Activated CD8-positive, alpha-beta T cell treated with anti-CD3 and anti-CD28 coated beads, Interleukin-2, amount 10 ng/mL, durations not matched to agents 7 days and 5 days (primary cell): ENCODE measurements at regions not wholly inside any gene's neighbourhood (a gene's known extent, or its start where the extent isn't known, plus 50 kb on each side); places are given as distances from the start of the nearest gene placed in this dataset.

Experiments used
- ATAC-seq: fragments of 150-1000 bp; cut with Tn5 transposase; one replicate; pipeline ENCODE4 v1.10.0; 2021; ENCODE audit warnings: moderate library complexity
- CTCF ChIA-PET: fragments of 350-600 bp; sonication (Branson Sonifier 250); formaldehyde crosslinking; loops from one replicate; lab custom pipeline; 2021; ENCODE audit warnings: antibody characterized with exemption; lab: Charles Lee
- POLR2A ChIA-PET: fragments of 350-600 bp; sonication (Branson Sonifier 250); formaldehyde crosslinking; loops from one replicate; lab custom pipeline; 2021; ENCODE audit warnings: antibody characterized with exemption; lab: Charles Lee
- DNase-seq: peaks from one replicate; pipeline ENCODE4 v3.0.0-alpha.2; 2020
- H3K27ac Mint-ChIP-seq: one replicate; pipeline ENCODE4 v1.8.0; 2021; ENCODE audit warnings: mild to moderate bottlenecking, mixed read lengths
- H3K27me3 Mint-ChIP-seq: one replicate; pipeline ENCODE4 v1.8.0; 2021; ENCODE audit warnings: low read depth, mixed read lengths
- H3K36me3 Mint-ChIP-seq: one replicate; pipeline ENCODE4 v1.8.0; 2021; ENCODE audit warnings: low read depth, mixed read lengths
- H3K4me1 Mint-ChIP-seq: one replicate; pipeline ENCODE4 v1.8.0; 2021; ENCODE audit warnings: low read depth, mixed read lengths
- H3K4me3 Mint-ChIP-seq: one replicate; pipeline ENCODE4 v1.8.0; 2021; ENCODE audit warnings: mild to moderate bottlenecking, mixed read lengths
- H3K9me3 Mint-ChIP-seq: one replicate; pipeline ENCODE4 v1.8.0; 2022; ENCODE audit warnings: mixed read lengths; ENCODE audit not compliant: insufficient read depth

DNA sequence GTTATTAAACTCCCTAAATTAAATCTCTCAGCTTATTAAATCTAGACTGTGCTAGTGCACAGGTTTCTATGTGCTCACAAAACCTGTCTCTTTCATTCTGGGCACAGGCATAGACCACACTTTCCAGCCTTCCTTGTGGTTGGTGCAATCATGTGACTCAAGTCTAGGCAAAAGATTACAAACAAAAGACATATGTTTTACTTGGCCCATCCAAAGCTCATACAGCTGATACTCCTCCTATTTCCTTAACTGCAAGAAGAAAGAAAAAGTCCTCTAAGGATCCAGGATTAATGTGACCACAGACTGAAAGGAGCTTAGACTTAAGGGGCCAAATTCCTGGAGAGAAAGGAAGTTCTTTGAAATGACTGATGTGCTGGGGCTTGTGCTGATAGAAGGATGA is 731.3 kb upstream of the RAB6C start:
- ATAC-seq (no peak), DNase-seq (no peak)
- CTCF ChIA-PET = no interaction called here
- H3K27me3 Mint-ChIP-seq = no peaks in the 10 kb centered on the region
- no peaks in the 10 kb centered on the region for H3K36me3 Mint-ChIP-seq
- H3K4me3 Mint-ChIP-seq = no peak overlapping the region
- H3K9me3 Mint-ChIP-seq = no peaks in the 10 kb centered on the region
- H3K4me1 Mint-ChIP-seq = no peaks in the 10 kb centered on the region
- POLR2A ChIA-PET = no interaction called here
- H3K27ac Mint-ChIP-seq = no peak overlapping the region

DNA sequence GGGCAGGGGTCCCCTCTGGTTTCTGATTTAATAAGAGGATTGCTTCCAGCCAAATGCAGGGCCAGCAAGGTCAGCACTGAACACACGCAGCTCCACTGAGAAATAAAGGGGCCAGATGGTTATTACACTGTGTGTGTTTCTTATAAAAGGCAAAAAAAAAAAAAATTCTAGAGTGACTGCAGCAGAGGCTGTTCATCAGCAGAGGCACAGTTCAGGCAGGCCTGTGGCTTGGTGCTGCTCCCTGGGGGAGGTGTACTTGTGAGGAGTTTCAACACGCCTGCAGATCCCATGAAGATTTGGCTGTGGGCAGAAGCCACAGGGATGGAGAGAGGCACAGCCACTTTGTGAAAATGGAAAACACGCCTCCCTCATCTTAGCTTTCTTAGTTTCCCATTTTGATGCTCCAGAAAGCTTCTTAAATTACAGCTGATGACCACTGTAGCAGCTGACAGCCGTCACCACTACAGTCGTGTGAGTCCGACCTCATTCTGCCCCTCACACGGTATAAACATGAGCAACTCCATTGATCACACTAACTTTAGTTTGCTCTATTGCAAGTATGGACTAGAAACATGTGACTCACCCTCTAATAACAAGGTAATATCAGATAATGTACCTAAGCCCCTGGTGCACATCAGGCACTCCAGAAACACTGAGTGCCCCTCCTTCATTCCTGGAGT is 726.5 kb upstream of the RAB6C start:
- POLR2A ChIA-PET = no interaction called here
- H3K9me3 Mint-ChIP-seq = peaks cover 9% of the 10 kb centered on the region

DNA sequence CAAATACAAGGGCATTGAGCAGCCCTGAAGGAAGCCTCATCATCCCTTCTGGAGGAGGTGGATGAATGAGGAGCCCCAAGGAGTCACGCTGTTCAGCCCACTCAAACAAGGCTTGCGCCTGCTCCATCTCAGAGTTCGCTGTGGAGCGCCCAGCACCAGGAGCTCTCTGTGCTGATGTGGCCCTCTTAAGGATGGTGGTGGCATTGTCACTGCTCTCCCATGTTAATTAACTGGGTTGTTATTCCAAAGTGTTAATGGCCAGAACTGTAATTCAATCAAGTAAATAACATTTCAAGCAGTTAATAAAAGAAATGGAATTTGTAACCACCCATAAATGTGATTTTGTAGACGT is 726.0 kb upstream of the RAB6C start:
- H3K27ac Mint-ChIP-seq = no peak overlapping the region
- ATAC-seq = no peak
- CTCF ChIA-PET = no interaction called here

More for the DNA sequence above, 726.5 kb upstream of the RAB6C start:
- ATAC-seq (no peak), DNase-seq (no peak)
- Mint-ChIP-seq H3K4me1 (no peaks in the 10 kb centered on the region), H3K4me3 (no peak overlapping the region), H3K27me3 (no peaks in the 10 kb centered on the region), H3K27ac (no peak overlapping the region), H3K36me3 (no peaks in the 10 kb centered on the region)
- CTCF ChIA-PET = no interaction called here

DNA sequence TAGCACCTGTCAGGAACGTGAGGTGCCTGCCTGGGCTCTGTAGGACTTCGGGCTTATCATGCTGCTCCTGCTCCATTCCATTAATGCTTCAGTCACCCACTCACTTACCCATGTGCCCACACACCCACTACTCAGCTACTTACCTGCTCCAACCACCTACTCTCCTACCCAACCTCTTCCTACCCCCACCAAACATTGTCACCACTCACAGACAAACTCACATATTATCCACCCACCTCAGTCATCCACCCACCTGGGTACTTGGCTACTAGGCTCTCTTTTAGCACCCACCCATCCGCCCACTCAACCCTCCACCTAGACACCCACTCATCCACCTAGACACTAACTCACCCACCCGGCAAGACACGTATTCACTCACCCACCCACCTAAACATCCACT is 724.7 kb upstream of the RAB6C start:
- Mint-ChIP-seq H3K4me1 (no peaks in the 10 kb centered on the region), H3K4me3 (no peak overlapping the region), H3K27ac (no peak overlapping the region), H3K36me3 (no peaks in the 10 kb centered on the region), H3K9me3 (peaks cover 24% of the 10 kb centered on the region), H3K27me3 (no peaks in the 10 kb centered on the region)
- POLR2A ChIA-PET = no interaction called here
- ATAC-seq (no peak), DNase-seq (no peak)
- CTCF ChIA-PET = no interaction called here

More for the DNA sequence above, 726.0 kb upstream of the RAB6C start:
- Mint-ChIP-seq H3K36me3 (no peaks in the 10 kb centered on the region), H3K4me1 (no peaks in the 10 kb centered on the region), H3K27me3 (no peaks in the 10 kb centered on the region), H3K9me3 (peaks cover 14% of the 10 kb centered on the region), H3K4me3 (no peak overlapping the region)
- no peak for DNase-seq
- POLR2A ChIA-PET = interaction anchor here (0.6 kb wide), 1 partner anchor 661 kb away, joined by 3 read pairs; no protein-coding TSS in a partner anchor

DNA sequence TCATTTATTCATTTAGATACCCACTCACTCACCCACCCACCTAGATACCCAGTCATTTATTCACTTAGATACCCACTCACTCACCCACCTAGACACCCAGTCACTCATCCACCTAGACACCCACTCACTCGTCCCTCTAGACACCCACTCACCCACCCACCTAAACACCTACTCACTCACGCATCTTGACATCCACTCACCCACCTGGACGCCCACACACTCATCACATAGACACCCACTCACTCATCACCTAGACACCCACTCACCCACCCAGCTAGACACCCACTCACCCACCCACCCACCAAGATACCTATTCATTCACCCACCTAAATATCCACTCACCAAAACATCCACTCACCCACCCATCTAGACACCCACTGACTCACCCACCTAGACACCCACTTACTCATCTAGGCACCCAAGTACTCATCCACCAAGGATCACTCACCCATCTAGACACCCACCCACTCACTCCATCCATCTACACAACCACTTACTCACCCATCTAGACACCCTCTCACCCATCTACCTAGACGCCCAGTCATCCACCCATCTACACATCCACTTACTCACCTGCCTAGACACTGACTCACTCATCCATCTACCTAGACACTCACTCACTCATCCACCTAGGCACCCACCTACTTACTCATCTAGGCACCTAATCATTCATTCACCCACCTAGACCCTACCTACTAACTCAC is 723.7 kb upstream of the RAB6C start:
- no peak for ATAC-seq
- Mint-ChIP-seq H3K4me1 (no peaks in the 10 kb centered on the region), H3K27me3 (no peaks in the 10 kb centered on the region), H3K9me3 (peaks cover 25% of the 10 kb centered on the region), H3K36me3 (no peaks in the 10 kb centered on the region), H3K27ac (no peak overlapping the region), H3K4me3 (no peak overlapping the region)
- POLR2A ChIA-PET = no interaction called here
- no peak for DNase-seq
- CTCF ChIA-PET = no interaction called here

DNA sequence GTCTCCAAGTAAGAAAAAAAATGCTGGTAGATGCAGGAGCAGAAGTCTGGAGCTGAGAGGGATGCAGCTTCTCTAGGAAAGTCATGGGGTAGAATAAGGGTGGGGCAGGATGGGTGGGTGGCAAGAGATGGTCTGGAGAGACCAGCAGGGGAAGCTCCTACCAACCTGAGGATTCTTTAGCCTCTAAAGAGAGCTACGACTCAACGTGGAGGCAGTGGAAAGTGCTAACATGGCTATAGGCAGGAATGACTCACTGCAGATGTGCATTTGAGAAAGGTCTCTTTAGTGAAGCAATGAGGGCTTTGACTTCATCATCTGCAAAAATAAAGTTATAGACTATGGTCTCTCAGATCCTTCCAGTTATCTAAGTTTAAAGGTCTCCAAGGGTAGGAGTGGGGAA is 722.8 kb upstream of the RAB6C start:
- ATAC-seq (no peak), DNase-seq (no peak)
- POLR2A ChIA-PET = no interaction called here
- H3K27me3 Mint-ChIP-seq = no peaks in the 10 kb centered on the region
- no peak overlapping the region for H3K4me3 Mint-ChIP-seq
- CTCF ChIA-PET = no interaction called here
- H3K9me3 Mint-ChIP-seq = peaks cover 25% of the 10 kb centered on the region
- H3K36me3 Mint-ChIP-seq = no peaks in the 10 kb centered on the region
- H3K4me1 Mint-ChIP-seq = no peaks in the 10 kb centered on the region
- H3K27ac Mint-ChIP-seq = no peak overlapping the region

DNA sequence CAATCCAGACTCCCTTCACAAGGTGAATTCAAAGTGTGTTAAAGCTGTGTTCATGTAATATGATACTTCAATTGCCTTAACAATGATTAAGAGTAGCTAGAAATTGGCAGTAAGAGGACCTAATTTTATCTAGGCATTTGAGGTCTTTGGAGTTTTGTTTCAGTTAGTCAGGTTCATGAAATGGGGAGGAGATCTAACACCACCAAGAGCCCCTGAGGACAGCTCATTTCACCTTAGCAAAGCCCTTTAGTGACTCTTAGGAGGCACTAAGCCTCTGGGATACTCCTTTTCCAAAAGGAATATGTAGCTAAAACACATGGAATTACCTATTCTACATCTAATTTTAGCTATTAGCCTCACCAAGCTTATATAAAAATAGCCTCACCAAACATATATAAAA is 716.5 kb upstream of the RAB6C start:
- ATAC-seq = no peak
- H3K36me3 Mint-ChIP-seq = no peaks in the 10 kb centered on the region
- ChIA-PET CTCF (no interaction called here), POLR2A (no interaction called here)
- H3K9me3 Mint-ChIP-seq = peaks cover 21% of the 10 kb centered on the region
- no peak overlapping the region for H3K27ac Mint-ChIP-seq
- no peak overlapping the region for H3K4me3 Mint-ChIP-seq
- DNase-seq = no peak
- no peaks in the 10 kb centered on the region for H3K27me3 Mint-ChIP-seq
- no peaks in the 10 kb centered on the region for H3K4me1 Mint-ChIP-seq

DNA sequence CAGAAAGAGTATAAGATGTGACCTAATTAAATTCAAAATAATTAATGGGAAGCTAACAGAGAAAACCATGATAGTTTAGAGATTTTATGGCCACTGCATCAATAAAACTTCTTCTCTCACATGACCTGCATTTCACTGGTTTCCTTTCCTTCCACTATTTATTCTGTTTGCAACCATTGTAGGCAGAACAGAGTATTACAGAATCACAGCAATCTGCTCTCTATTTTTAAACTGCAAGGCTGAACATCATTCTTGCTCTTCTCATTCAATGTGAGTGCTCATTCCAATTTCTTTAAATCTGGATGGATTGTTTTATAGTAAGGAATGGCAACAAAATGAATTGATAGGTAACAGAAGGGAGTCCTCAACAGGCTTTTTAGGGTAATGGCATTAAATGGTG is 715.5 kb upstream of the RAB6C start:
- no peak overlapping the region for H3K4me3 Mint-ChIP-seq
- no peaks in the 10 kb centered on the region for H3K4me1 Mint-ChIP-seq
- no peaks in the 10 kb centered on the region for H3K27me3 Mint-ChIP-seq
- DNase-seq (no peak), ATAC-seq (no peak)
- ChIA-PET POLR2A (no interaction called here), CTCF (no interaction called here)
- H3K9me3 Mint-ChIP-seq = peaks cover 14% of the 10 kb centered on the region
- no peak overlapping the region for H3K27ac Mint-ChIP-seq
- H3K36me3 Mint-ChIP-seq = no peaks in the 10 kb centered on the region

DNA sequence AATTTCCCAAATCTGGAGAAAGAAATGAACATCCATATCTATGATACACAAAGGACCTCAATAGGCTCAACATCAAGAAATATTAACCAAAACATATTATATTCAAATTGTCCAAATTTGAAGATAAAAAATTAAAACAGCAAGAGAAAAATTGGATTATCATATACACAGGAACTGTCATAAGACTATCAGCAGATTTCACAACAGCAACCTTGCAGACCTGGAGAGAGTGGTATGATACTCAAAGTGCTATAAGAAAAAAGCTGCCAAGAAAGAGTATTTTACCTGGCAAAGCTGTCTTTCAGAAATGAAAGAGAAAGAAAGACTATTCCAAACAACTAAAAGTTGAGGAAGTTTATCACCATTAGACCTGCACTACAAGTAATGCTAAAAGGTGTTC is 711.9 kb upstream of the RAB6C start:
- ChIA-PET CTCF (no interaction called here), POLR2A (no interaction called here)
- Mint-ChIP-seq H3K4me1 (no peaks in the 10 kb centered on the region), H3K9me3 (peaks cover 5% of the 10 kb centered on the region), H3K27ac (no peak overlapping the region), H3K27me3 (no peaks in the 10 kb centered on the region), H3K4me3 (no peak overlapping the region), H3K36me3 (no peaks in the 10 kb centered on the region)
- DNase-seq (no peak), ATAC-seq (no peak)

DNA sequence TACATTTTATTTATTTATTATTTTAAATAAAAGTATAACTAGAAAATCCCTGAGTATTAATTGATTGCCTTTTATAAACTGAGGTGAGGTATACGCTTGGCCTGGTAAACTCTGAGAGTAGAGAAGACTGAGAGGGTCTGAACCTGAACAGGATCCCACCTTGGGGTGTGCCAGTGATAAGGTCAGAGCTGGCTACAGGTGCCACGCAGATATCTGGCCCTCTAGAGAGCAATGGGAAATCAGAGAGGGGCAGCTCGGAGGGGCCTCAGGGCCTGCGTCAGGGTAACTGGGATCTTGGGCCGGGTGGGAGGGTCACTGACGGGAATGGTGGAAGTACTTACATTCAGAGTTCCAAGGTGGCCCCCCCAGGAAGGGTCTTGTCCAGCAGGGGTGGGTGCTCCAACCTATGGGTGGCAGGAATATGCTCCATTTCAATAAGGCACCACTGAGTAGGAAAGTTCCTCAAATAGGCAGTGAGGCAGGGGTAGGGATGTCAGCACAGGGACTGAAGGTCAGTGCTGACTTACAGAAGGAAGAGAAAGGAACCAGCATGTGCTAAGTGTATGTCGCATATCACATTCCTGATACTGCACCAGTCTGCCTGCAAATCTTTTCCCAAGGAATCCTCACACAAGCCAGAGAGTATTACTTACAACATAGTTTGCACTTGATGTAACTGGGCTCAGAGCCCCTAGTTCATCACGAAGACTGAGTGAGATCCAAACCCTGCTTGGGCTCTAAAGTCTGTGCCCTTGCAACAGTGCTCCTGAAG is 706.0 kb upstream of the RAB6C start:
- no peaks in the 10 kb centered on the region for H3K9me3 Mint-ChIP-seq
- H3K4me1 Mint-ChIP-seq = no peaks in the 10 kb centered on the region
- H3K27me3 Mint-ChIP-seq = no peaks in the 10 kb centered on the region
- CTCF ChIA-PET = no interaction called here
- DNase-seq (no peak), ATAC-seq (no peak)
- H3K27ac Mint-ChIP-seq = no peak overlapping the region
- H3K36me3 Mint-ChIP-seq = no peaks in the 10 kb centered on the region
- H3K4me3 Mint-ChIP-seq = no peak overlapping the region
- POLR2A ChIA-PET = no interaction called here

DNA sequence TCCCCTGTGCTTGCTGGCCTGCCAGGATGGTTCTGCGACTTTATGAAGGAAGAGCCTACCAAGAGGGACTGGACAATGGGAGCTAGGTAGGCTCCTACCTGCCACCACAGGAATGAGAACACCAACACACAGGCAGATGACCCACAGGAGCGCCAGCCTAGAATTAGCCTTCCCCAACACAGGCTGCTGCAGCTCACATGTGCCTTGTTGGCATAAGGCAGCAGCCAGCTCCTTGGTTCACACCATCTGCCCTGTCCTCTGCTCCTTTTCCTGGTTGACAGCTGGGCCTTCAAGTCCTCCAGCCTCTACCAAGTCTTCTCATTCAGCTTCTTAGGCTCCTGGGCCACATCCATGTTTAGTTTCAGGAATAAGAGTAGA is 705.4 kb upstream of the RAB6C start:
- Mint-ChIP-seq H3K4me1 (no peaks in the 10 kb centered on the region), H3K9me3 (no peaks in the 10 kb centered on the region), H3K27ac (no peak overlapping the region), H3K27me3 (no peaks in the 10 kb centered on the region), H3K4me3 (no peak overlapping the region), H3K36me3 (no peaks in the 10 kb centered on the region)
- CTCF ChIA-PET = no interaction called here
- DNase-seq (no peak), ATAC-seq (no peak)
- POLR2A ChIA-PET = no interaction called here

DNA sequence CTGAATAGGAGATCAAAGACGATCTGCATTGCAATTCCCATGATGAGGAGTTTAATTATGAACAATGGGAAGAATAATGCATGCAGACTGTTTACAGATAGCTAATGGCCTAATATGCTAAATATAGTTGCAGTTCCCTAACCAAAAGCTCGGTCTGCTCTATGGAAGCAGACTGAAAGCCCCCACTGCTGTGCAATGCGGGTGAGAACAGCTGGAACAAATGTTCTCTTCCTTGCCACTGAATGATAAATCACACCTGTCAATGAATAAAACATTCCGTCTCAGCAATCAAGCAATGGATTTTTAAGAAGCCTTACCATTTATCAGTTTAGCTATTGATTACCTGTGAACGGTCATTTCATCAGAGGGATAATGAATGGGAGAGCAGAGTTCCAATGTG is 704.5 kb upstream of the RAB6C start:
- Mint-ChIP-seq H3K27me3 (no peaks in the 10 kb centered on the region), H3K9me3 (no peaks in the 10 kb centered on the region), H3K27ac (no peak overlapping the region), H3K4me3 (no peak overlapping the region), H3K36me3 (no peaks in the 10 kb centered on the region), H3K4me1 (no peaks in the 10 kb centered on the region)
- ChIA-PET CTCF (no interaction called here), POLR2A (no interaction called here)
- no peak for ATAC-seq
- DNase-seq = no peak
